ENCODE measurements at regions not wholly inside any gene's neighbourhood (a gene's known extent, or its start where the extent isn't known, plus 50 kb on each side); places are given as distances from the start of the nearest gene placed in this dataset.

GRCh38 chr18:60122339-60122738 lies 222.5 kb downstream of the PMAIP1 start (continued):
- no peak for TF ChIP-seq ZBTB33 (IDR thresholded peaks at IDR 0.05; ENCODE audit: borderline replicate concordance, low read depth)
- TF ChIP-seq RCOR1 (IDR thresholded peaks at IDR 0.05; ENCODE audit: low read length) = no peak
- no peak for TF ChIP-seq FOSL2 (IDR thresholded peaks at IDR 0.05; ENCODE audit: borderline replicate concordance, low read depth)
- no peak for TF ChIP-seq EP300 (IDR thresholded peaks at IDR 0.05; ENCODE audit: borderline replicate concordance in 1 of 2, low read depth in 1 of 2, low read length in 1 of 2)

GRCh38 chr18:60120231-60120750 lies 220.5 kb downstream of the PMAIP1 start:
- no peak overlapping the region for H3K9ac ChIP-seq
- no peaks in the 10 kb centered on the region for H3K9me2 ChIP-seq
- no peak overlapping the region for H3K27ac ChIP-seq (ENCODE audit: low read depth in 2 of 2, low read length in 1 of 2)
- H2AFZ ChIP-seq (ENCODE audit: low read depth) = no peak overlapping the region
- no peak for TF ChIP-seq REST (IDR thresholded peaks at IDR 0.05; ENCODE audit: low read depth, low read length)
- no peak for TF ChIP-seq TEAD4 (IDR thresholded peaks at IDR 0.05; ENCODE audit: borderline replicate concordance, insufficient read depth)
- no peak for TF ChIP-seq TAF1 (IDR thresholded peaks at IDR 0.05; ENCODE audit: borderline replicate concordance, low read depth, low read length)
- TF ChIP-seq TCF12 (IDR thresholded peaks at IDR 0.05) = no peak
- no peak for TF ChIP-seq FOSL2 (IDR thresholded peaks at IDR 0.05; ENCODE audit: borderline replicate concordance, low read depth)
- TF ChIP-seq YY1 (IDR thresholded peaks at IDR 0.05; ENCODE audit: low read depth) = no peak
- no peak for TF ChIP-seq EP300 (IDR thresholded peaks at IDR 0.05; ENCODE audit: borderline replicate concordance in 1 of 2, low read depth in 1 of 2, low read length in 1 of 2)
- TF ChIP-seq ELF1 (IDR thresholded peaks at IDR 0.05) = no peak
- no peak for TF ChIP-seq SMC3 (IDR thresholded peaks at IDR 0.05; ENCODE audit: low read depth, low read length)
- TF ChIP-seq IRF3 (IDR thresholded peaks at IDR 0.05; ENCODE audit: low read depth, low read length) = no peak
- no peak for TF ChIP-seq RXRA (IDR thresholded peaks at IDR 0.05; ENCODE audit: borderline replicate concordance, low read depth)
- TF ChIP-seq PBX3 (IDR thresholded peaks at IDR 0.05) = no peak
- no peak for TF ChIP-seq CTCF (IDR thresholded peaks at IDR 0.05)
- TF ChIP-seq GATA2 (CRISPR knock-in tag; IDR thresholded peaks at IDR 0.05) = no peak
- no peak for TF ChIP-seq FOXM1 (IDR thresholded peaks at IDR 0.05; ENCODE audit: low read depth)
- no peak for TF ChIP-seq CHD2 (IDR thresholded peaks at IDR 0.05; ENCODE audit: low read length, partially characterized antibody)
- no peak for TF ChIP-seq RCOR1 (IDR thresholded peaks at IDR 0.05; ENCODE audit: low read length)
- TF ChIP-seq USF1 (IDR thresholded peaks at IDR 0.05; ENCODE audit: borderline replicate concordance, low read depth) = no peak
- no peak for TF ChIP-seq GABPA (IDR thresholded peaks at IDR 0.05; ENCODE audit: low read depth)
- H3K9me3 ChIP-seq = no peaks in the 10 kb centered on the region
- WGBS (ENCODE audit: low lambda C conversion rate) = 91% methylated on average over 5 of the region's 5 CpGs
- no peaks in the 10 kb centered on the region for H3K36me3 ChIP-seq (replicated peaks in 1 of 2; ENCODE audit: control insufficient read depth in 1 of 2, insufficient read depth in 2 of 2, low read length in 1 of 2)
- H3K4me1 ChIP-seq (ENCODE audit: control insufficient read depth in 1 of 2, insufficient read depth in 2 of 2, low read depth in 1 of 2, low read length in 1 of 2) = no peaks in the 10 kb centered on the region
- DNase-seq = no peak
- H3K79me2 ChIP-seq (ENCODE audit: insufficient read depth) = no peaks in the 10 kb centered on the region
- H3F3A ChIP-seq (replicated peaks; ENCODE audit: insufficient read depth) = no peaks in the 10 kb centered on the region
- CTCF ChIA-PET = interaction anchor here (0.7 kb wide), 1 partner anchor 1806 kb away, joined by 3 read pairs; no protein-coding TSS in a partner anchor
- POLR2A ChIA-PET = no interaction called here
- H3K4me3 ChIP-seq (ENCODE audit: low read depth in 2 of 2, low read length in 1 of 2) = no peak overlapping the region
- no peaks in the 10 kb centered on the region for H3K27me3 ChIP-seq (ENCODE audit: insufficient read depth)
- no peaks in the 10 kb centered on the region for H4K20me1 ChIP-seq (ENCODE audit: insufficient read depth)
- no peak overlapping the region for H3K4me2 ChIP-seq
